ENCODE measurements at regions not wholly inside any gene's neighbourhood (a gene's known extent, or its start where the extent isn't known, plus 50 kb on each side); places are given as distances from the start of the nearest gene placed in this dataset.

GRCh38 chr1:238111516-238111915 is 220.8 kb upstream of the ZP4 start:
- Histone ChIP-seq H3K27ac (no peak overlapping the region), H3K27me3 (no peaks in the 10 kb centered on the region), H3K9me3 (no peaks in the 10 kb centered on the region), H3K4me1 (ENCODE audit: control insufficient read depth in 1 of 2, insufficient read depth in 1 of 2, low read depth in 1 of 2, low read length in 1 of 2) (no peaks in the 10 kb centered on the region), H3K4me3 (ENCODE audit: low read depth in 1 of 2, low read length in 1 of 2) (no peak overlapping the region), H3K36me3 (no peaks in the 10 kb centered on the region)
- TF ChIP-seq, protein P1, sequence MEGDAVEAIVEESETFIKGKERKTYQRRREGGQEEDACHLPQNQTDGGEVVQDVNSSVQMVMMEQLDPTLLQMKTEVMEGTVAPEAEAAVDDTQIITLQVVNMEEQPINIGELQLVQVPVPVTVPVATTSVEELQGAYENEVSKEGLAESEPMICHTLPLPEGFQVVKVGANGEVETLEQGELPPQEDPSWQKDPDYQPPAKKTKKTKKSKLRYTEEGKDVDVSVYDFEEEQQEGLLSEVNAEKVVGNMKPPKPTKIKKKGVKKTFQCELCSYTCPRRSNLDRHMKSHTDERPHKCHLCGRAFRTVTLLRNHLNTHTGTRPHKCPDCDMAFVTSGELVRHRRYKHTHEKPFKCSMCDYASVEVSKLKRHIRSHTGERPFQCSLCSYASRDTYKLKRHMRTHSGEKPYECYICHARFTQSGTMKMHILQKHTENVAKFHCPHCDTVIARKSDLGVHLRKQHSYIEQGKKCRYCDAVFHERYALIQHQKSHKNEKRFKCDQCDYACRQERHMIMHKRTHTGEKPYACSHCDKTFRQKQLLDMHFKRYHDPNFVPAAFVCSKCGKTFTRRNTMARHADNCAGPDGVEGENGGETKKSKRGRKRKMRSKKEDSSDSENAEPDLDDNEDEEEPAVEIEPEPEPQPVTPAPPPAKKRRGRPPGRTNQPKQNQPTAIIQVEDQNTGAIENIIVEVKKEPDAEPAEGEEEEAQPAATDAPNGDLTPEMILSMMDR (IDR thresholded peaks at IDR 0.05): no peak

- H3K27me3 ChIP-seq: no peaks in the 10 kb centered on the region
- H3K4me3 ChIP-seq (ENCODE audit: low read depth in 1 of 2, low read length in 1 of 2): no peak overlapping the region
- TF ChIP-seq, protein P1 (IDR thresholded peaks at IDR 0.05): no peak
- no peaks in the 10 kb centered on the region for H3K4me1 ChIP-seq (ENCODE audit: control insufficient read depth in 1 of 2, insufficient read depth in 1 of 2, low read depth in 1 of 2, low read length in 1 of 2)
- H3K36me3 ChIP-seq: no peaks in the 10 kb centered on the region
- no peaks in the 10 kb centered on the region for H3K9me3 ChIP-seq
- no peak overlapping the region for H3K27ac ChIP-seq
Observed at GRCh38 chr1:238111081-238111480, 220.4 kb upstream of the ZP4 start.

DNA sequence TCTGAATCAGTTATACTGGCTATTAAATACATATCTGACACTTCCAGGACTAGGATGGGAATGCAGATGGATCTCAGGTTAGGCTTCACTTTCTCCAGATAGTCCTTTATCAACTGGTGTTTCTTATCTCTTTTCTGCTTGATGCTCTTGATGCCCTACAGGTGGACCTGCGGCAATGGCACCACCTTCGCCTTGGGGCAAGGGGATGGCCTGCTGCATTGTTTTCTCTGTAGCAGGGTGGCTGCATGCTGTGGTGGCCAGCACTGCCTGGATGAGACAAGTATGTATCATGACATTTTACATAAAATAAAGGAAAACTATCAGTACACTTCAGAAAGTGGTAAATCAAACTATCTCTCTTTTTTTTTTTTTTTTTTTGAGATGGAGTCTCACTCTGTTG is 217.7 kb upstream of the ZP4 start:
- Histone ChIP-seq H3K27ac (no peak overlapping the region), H3K9me3 (no peaks in the 10 kb centered on the region), H3K36me3 (no peaks in the 10 kb centered on the region), H3K27me3 (no peaks in the 10 kb centered on the region), H3K4me3 (ENCODE audit: low read depth in 1 of 2, low read length in 1 of 2) (no peak overlapping the region), H3K4me1 (ENCODE audit: control insufficient read depth in 1 of 2, insufficient read depth in 1 of 2, low read depth in 1 of 2, low read length in 1 of 2) (no peaks in the 10 kb centered on the region)
- TF ChIP-seq, protein P1 (IDR thresholded peaks at IDR 0.05): no peak

DNA sequence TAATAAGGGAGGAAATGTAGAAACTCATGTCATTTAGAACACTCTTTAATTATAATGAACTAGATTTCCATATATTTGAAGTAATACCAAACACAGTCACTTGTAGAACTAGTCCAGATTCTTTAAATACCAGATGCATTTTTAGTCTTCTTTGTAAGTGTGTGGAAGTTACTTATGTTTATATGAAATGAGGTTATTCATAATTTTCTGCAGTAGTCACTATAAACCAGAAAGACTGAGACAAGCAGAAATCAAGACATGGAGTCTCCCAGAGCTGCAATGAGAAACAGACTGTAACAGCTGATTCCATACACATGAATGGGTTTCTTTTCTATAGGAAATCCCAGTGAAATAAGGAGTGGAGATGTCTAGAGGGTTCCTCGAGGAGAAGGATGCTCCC is 216.6 kb upstream of the ZP4 start:
- Histone ChIP-seq H3K4me3 (ENCODE audit: low read depth in 1 of 2, low read length in 1 of 2) (no peak overlapping the region), H3K27ac (no peak overlapping the region), H3K9me3 (no peaks in the 10 kb centered on the region), H3K4me1 (ENCODE audit: control insufficient read depth in 1 of 2, insufficient read depth in 1 of 2, low read depth in 1 of 2, low read length in 1 of 2) (no peaks in the 10 kb centered on the region), H3K27me3 (no peaks in the 10 kb centered on the region), H3K36me3 (no peaks in the 10 kb centered on the region)
- TF ChIP-seq, protein P1 (IDR thresholded peaks at IDR 0.05): no peak

- Histone ChIP-seq H3K27me3 (no peaks in the 10 kb centered on the region), H3K4me1 (ENCODE audit: control insufficient read depth in 1 of 2, insufficient read depth in 1 of 2, low read depth in 1 of 2, low read length in 1 of 2) (no peaks in the 10 kb centered on the region), H3K4me3 (ENCODE audit: low read depth in 1 of 2, low read length in 1 of 2) (no peak overlapping the region), H3K36me3 (no peaks in the 10 kb centered on the region), H3K9me3 (no peaks in the 10 kb centered on the region), H3K27ac (no peak overlapping the region)
- TF ChIP-seq, protein P1 (IDR thresholded peaks at IDR 0.05): no peak
Observed at GRCh38 chr1:238104752-238105151, 214.0 kb upstream of the ZP4 start.

GRCh38 chr1:238101923-238102322 is 211.2 kb upstream of the ZP4 start:
- Histone ChIP-seq H3K4me3 (ENCODE audit: low read depth in 1 of 2, low read length in 1 of 2) (no peak overlapping the region), H3K36me3 (no peaks in the 10 kb centered on the region), H3K27ac (no peak overlapping the region), H3K27me3 (no peaks in the 10 kb centered on the region), H3K4me1 (ENCODE audit: control insufficient read depth in 1 of 2, insufficient read depth in 1 of 2, low read depth in 1 of 2, low read length in 1 of 2) (no peaks in the 10 kb centered on the region), H3K9me3 (no peaks in the 10 kb centered on the region)
- TF ChIP-seq, protein P1 (IDR thresholded peaks at IDR 0.05): no peak

All from neutrophil (primary cell).